KMS-11 (cell line): ENCODE measurements at regions not wholly inside any gene's neighbourhood (a gene's known extent, or its start where the extent isn't known, plus 50 kb on each side); places are given as distances from the start of the nearest gene placed in this dataset.
"Not testable (repeated sequence)": the region's sequence is repeated elsewhere in the genome, so short reads cannot be mapped to it uniquely, and the experiment has no call there.

Experiments
- H2AFZ ChIP-seq: fragments of 200-600 bp; sonication (generic); 2 replicates; pipeline ENCODE4 v1.6.1; 2016; ENCODE audit warnings: antibody characterized with exemption, mixed run types, low read depth
- H3K27ac ChIP-seq: fragments of 200-600 bp; sonication (generic); 2 replicates; pipeline ENCODE4 v1.6.1; 2016; ENCODE audit warnings: mild to moderate bottlenecking, mixed run types
- H3K27me3 ChIP-seq: fragments of 200-600 bp; sonication (generic); 2 replicates; pipeline ENCODE4 v1.6.1; 2017; ENCODE audit warnings: mild to moderate bottlenecking, low read depth, mixed run types, moderate library complexity; ENCODE audit not compliant: insufficient read depth
- H3K36me3 ChIP-seq: fragments of 200-600 bp; sonication (generic); 2 replicates; pipeline ENCODE4 v1.6.1; 2017; ENCODE audit warnings: mild to moderate bottlenecking, mixed run types; ENCODE audit not compliant: insufficient read depth
- H3K4me1 ChIP-seq: fragments of 200-600 bp; sonication (generic); 2 replicates; pipeline ENCODE4 v1.6.1; 2016; ENCODE audit warnings: mild to moderate bottlenecking, low read depth, mixed run types; ENCODE audit not compliant: poor library complexity, severe bottlenecking
- H3K4me2 ChIP-seq: fragments of 200-600 bp; sonication (generic); 2 replicates; pipeline ENCODE4 v1.7.0; 2016; ENCODE audit warnings: mild to moderate bottlenecking, mixed run types
- H3K4me3 ChIP-seq: fragments of 200-600 bp; sonication (generic); IDR thresholded peaks from 2 replicates; pipeline ENCODE4 v1.6.1; 2017; ENCODE audit warnings: low read depth, low read length, mixed read lengths; ENCODE audit not compliant: insufficient read depth
- H3K79me2 ChIP-seq: fragments of 200-600 bp; sonication (generic); 2 replicates; pipeline ENCODE4 v1.6.1; 2016; ENCODE audit warnings: low read depth, mixed run types; ENCODE audit not compliant: insufficient read depth
- H3K9ac ChIP-seq: fragments of 200-600 bp; sonication (generic); 2 replicates; pipeline ENCODE4 v1.6.1; 2016; ENCODE audit warnings: mild to moderate bottlenecking, mixed run types
- H4K20me1 ChIP-seq: fragments of 200-600 bp; sonication (generic); 2 replicates; pipeline ENCODE4 v1.6.1; 2016; ENCODE audit warnings: mild to moderate bottlenecking, mixed run types; ENCODE audit not compliant: insufficient read depth
- TF ChIP-seq, protein P1 (sequence below): fragments of 200-600 bp; sonication (generic); conservative IDR thresholded peaks from 2 replicates; pipeline ENCODE4 v1.6.1; 2017; ENCODE audit warnings: low read depth, mild to moderate bottlenecking, antibody characterized with exemption, low read length, moderate library complexity, mixed read lengths

DNA sequence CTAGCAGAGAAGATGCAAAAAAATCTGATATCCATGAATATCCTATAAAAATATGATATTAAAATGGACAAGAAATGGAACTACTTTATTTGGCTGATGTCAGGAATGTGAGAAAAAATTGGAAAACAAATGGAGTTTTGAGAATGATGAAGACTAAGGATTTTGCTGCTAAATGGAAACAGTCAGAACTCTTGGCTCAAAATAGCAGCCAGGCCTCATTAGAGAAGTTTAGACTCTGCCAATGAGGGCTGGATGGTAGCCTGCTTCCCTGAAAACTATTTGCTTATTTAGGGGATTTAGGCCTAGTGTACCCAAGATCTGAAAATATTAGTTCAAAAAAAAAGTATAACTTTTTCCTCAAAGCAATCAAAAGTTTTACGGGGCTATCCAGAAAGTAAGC, 458.5 kb downstream of the TFEC start:
- no peaks in the 10 kb centered on the region for H3K36me3 ChIP-seq
- H3K9ac ChIP-seq = no peak overlapping the region
- H4K20me1 ChIP-seq = no peaks in the 10 kb centered on the region
- H3K27ac ChIP-seq = no peak overlapping the region
- TF ChIP-seq, protein P1, sequence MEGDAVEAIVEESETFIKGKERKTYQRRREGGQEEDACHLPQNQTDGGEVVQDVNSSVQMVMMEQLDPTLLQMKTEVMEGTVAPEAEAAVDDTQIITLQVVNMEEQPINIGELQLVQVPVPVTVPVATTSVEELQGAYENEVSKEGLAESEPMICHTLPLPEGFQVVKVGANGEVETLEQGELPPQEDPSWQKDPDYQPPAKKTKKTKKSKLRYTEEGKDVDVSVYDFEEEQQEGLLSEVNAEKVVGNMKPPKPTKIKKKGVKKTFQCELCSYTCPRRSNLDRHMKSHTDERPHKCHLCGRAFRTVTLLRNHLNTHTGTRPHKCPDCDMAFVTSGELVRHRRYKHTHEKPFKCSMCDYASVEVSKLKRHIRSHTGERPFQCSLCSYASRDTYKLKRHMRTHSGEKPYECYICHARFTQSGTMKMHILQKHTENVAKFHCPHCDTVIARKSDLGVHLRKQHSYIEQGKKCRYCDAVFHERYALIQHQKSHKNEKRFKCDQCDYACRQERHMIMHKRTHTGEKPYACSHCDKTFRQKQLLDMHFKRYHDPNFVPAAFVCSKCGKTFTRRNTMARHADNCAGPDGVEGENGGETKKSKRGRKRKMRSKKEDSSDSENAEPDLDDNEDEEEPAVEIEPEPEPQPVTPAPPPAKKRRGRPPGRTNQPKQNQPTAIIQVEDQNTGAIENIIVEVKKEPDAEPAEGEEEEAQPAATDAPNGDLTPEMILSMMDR = no peak
- no peak overlapping the region for H3K4me3 ChIP-seq
- no peaks in the 10 kb centered on the region for H3K79me2 ChIP-seq
- H3K4me1 ChIP-seq = no peaks in the 10 kb centered on the region
- no peak overlapping the region for H3K4me2 ChIP-seq
- H3K27me3 ChIP-seq = no peaks in the 10 kb centered on the region
- H2AFZ ChIP-seq = no peak overlapping the region

DNA sequence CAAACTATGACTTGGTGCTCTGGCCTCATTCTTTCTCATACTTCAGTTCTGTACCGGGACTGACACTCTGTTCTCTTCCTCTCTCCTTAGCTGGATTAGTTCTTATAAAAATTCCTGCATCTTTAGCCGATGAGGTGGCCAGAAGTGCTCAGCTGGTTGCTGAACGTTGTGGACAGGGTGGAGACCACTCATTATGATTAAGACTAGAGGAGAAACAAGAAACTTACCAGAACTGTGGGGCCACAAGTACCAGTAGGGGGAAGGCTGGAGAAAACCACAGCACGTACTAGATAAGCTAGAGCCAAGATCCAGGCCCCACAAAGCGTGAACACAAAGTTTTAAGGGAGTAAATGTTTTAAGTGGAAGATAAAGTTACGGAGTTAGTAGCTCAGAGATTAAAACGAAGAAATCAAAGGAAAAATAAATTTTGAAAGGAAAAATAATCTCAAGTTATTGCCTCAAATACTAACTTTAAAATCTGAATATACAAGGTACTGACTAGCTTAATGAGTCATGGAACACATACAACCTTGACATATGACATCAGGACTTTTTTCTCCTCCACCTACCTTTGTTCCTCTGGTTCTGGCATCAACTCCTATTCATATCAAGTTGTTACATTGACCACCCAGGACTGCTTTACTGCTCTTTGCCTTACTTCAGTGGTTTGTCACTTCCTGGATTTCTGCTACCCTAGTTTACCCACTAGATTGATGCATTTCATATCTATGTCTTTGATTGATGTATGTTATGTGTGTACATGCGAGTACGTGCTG, 469.0 kb downstream of the TFEC start:
- Histone ChIP-seq H3K27me3 (no peaks in the 10 kb centered on the region), H3K79me2 (no peaks in the 10 kb centered on the region), H3K4me2 (no peak overlapping the region), H3K27ac (no peak overlapping the region), H3K9ac (no peak overlapping the region), H2AFZ (no peak overlapping the region), H4K20me1 (no peaks in the 10 kb centered on the region), H3K36me3 (no peaks in the 10 kb centered on the region), H3K4me1 (no peaks in the 10 kb centered on the region), H3K4me3 (no peak overlapping the region)
- TF ChIP-seq, protein P1 = no peak

DNA sequence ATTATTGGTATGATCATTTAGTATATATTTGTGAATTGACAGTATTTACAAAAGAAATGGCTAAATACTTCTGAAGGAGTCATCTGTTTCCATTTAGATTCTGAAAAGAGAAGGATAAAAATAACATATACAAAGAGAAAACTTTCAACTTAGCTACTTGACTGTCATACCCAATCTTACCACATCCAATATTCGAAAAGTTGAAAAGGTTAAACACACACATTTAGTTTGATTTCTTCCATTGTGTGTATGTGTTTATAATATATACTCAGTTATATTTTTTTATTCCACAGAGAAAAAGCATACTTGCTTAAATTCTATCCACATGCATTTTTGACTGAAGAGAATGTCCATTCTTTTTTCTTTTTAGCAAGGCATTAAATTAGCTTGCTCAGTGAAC, 470.7 kb downstream of the TFEC start:
- Histone ChIP-seq H2AFZ (no peak overlapping the region), H3K4me1 (no peaks in the 10 kb centered on the region), H3K9ac (no peak overlapping the region), H3K4me2 (no peak overlapping the region), H3K27ac (no peak overlapping the region), H3K4me3 (no peak overlapping the region), H3K79me2 (no peaks in the 10 kb centered on the region), H3K36me3 (no peaks in the 10 kb centered on the region), H3K27me3 (no peaks in the 10 kb centered on the region), H4K20me1 (no peaks in the 10 kb centered on the region)
- TF ChIP-seq, protein P1 = no peak

DNA sequence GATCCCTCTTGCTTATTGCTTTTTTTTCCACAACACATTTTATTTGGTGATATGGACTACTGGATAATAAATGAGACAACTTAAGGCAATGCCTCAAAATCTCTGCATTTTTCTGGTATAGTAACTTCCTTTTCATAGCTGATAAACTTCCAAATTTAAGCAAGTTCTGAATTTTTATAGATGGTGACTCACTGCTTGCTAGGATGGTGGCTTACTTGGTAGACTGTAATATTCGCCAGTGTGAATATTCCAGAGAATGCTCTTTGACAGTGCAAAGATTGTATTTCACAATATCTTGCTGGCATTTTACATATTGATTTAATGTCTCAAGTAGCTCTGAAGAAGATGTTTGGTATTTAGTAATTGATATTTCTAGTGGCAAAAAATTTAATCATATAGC, 472.4 kb downstream of the TFEC start:
- Histone ChIP-seq H3K4me3 (no peak overlapping the region), H3K27me3 (no peaks in the 10 kb centered on the region), H3K9ac (no peak overlapping the region), H3K4me1 (no peaks in the 10 kb centered on the region), H4K20me1 (no peaks in the 10 kb centered on the region), H2AFZ (no peak overlapping the region), H3K36me3 (no peaks in the 10 kb centered on the region), H3K27ac (no peak overlapping the region), H3K79me2 (no peaks in the 10 kb centered on the region), H3K4me2 (no peak overlapping the region)
- TF ChIP-seq, protein P1 = no peak

DNA sequence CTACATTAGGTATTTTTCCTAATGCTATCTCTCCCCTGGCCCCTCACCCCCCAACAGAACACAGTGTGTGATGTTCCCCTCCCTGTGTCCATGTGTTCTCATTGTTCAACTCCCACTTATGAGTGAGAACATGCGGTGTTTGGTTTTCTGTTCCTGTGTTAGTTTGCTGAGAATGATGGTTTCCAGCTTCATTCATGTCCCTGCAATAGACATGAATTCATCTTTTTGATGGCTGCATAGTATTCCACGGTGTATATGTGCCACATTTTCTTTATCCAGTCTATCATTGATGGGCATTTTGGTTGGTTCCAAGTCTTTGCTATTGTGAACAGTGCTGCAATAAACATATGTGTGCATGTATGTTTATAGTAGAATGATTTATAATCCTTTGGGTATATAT, 473.3 kb downstream of the TFEC start:
- H3K79me2 ChIP-seq, H4K20me1 ChIP-seq, H3K27ac ChIP-seq, H3K4me2 ChIP-seq, H2AFZ ChIP-seq, H3K4me1 ChIP-seq, H3K9ac ChIP-seq, H3K27me3 ChIP-seq, H3K4me3 ChIP-seq, H3K36me3 ChIP-seq: not testable (repeated sequence)
